Neural progenitor cell (in vitro differentiated cells): ENCODE measurements at regions not wholly inside any gene's neighbourhood (a gene's known extent, or its start where the extent isn't known, plus 50 kb on each side); places are given as distances from the start of the nearest gene placed in this dataset.
"Not testable (repeated sequence)": the region's sequence is repeated elsewhere in the genome, so short reads cannot be mapped to it uniquely, and the experiment has no call there.

Experiments
- DNase-seq: peaks from one replicate; pipeline ENCODE4 v3.0.0-alpha.2; 2016; ENCODE audit warnings: low spot score
- H2AFZ ChIP-seq: fragments of 200-600 bp; sonication (generic); replicated peaks from 2 replicates; pipeline ENCODE4 v1.6.1; 2016; ENCODE audit warnings: antibody characterized with exemption
- H3F3A ChIP-seq: fragments of 200-600 bp; sonication (generic); 2 replicates; pipeline ENCODE4 v1.6.1; 2016; ENCODE audit warnings: antibody characterized with exemption, low read depth
- H3K27ac ChIP-seq: fragments of 200-600 bp; sonication (generic); 2 replicates; pipeline ENCODE4 v1.5.1; 2016; ENCODE audit warnings: mild to moderate bottlenecking
- H3K27me3 ChIP-seq: fragments of 200-600 bp; sonication (generic); 2 replicates; pipeline ENCODE4 v1.6.1; 2016; ENCODE audit warnings: mild to moderate bottlenecking, moderate library complexity
- H3K36me3 ChIP-seq: fragments of 200-600 bp; sonication (generic); 2 replicates; pipeline ENCODE4 v1.5.1; 2016
- H3K4me1 ChIP-seq: fragments of 200-600 bp; sonication (generic); 2 replicates; pipeline ENCODE4 v1.6.1; 2016; ENCODE audit warnings: mixed run types
- H3K4me2 ChIP-seq: fragments of 200-600 bp; sonication (generic); 2 replicates; pipeline ENCODE4 v1.6.1; 2016
- H3K4me3 ChIP-seq: fragments of 200-600 bp; sonication (generic); 2 replicates; pipeline ENCODE4 v1.5.1; 2016
- H3K79me2 ChIP-seq: fragments of 200-600 bp; sonication (generic); 2 replicates; pipeline ENCODE4 v1.6.1; 2016; ENCODE audit warnings: low read depth
- H3K9ac ChIP-seq: fragments of 200-600 bp; sonication (generic); 2 replicates; pipeline ENCODE4 v1.6.1; 2016
- H3K9me3 ChIP-seq: fragments of 200-600 bp; sonication (generic); 2 replicates; pipeline ENCODE4 v1.5.1; 2016; ENCODE audit warnings: low read depth
- H4K20me1 ChIP-seq: fragments of 200-600 bp; sonication (generic); 2 replicates; pipeline ENCODE4 v1.6.1; 2016; ENCODE audit warnings: low read depth
- H3K27ac Mint-ChIP-seq: 3 replicates; pipeline ENCODE4 v1.8.0; 2021; ENCODE audit warnings: mixed read lengths
- H3K27me3 Mint-ChIP-seq: 2 replicates; pipeline ENCODE4 v1.8.0; 2022; ENCODE audit warnings: low read depth, mild to moderate bottlenecking, inconsistent platforms, moderate library complexity, mixed read lengths; ENCODE audit not compliant: insufficient read depth
- H3K36me3 Mint-ChIP-seq: 3 replicates; pipeline ENCODE4 v1.8.0; 2021; ENCODE audit warnings: mixed read lengths
- H3K4me1 Mint-ChIP-seq: 3 replicates; pipeline ENCODE4 v1.8.0; 2021; ENCODE audit warnings: mixed read lengths
- H3K4me3 Mint-ChIP-seq: 3 replicates; pipeline ENCODE4 v1.8.0; 2021; ENCODE audit warnings: mild to moderate bottlenecking, moderate library complexity, mixed read lengths
- H3K9me3 Mint-ChIP-seq: 3 replicates; pipeline ENCODE4 v1.8.0; 2020; ENCODE audit warnings: mixed read lengths
- CTCF ChIP-seq: fragments of 200-600 bp; sonication (generic); IDR thresholded peaks from 2 replicates; pipeline ENCODE4 v1.5.1; 2017; ENCODE audit warnings: antibody characterized with exemption, mild to moderate bottlenecking
- EZH2 ChIP-seq: fragments of 200-600 bp; sonication (generic); IDR thresholded peaks from 2 replicates; pipeline ENCODE4 v1.6.1; 2017; ENCODE audit warnings: antibody characterized with exemption, mild to moderate bottlenecking, moderate library complexity
- EZH2phosphoT487 ChIP-seq: fragments of 200-600 bp; sonication (generic); IDR thresholded peaks from 2 replicates; pipeline ENCODE4 v1.6.1; 2017; ENCODE audit warnings: antibody characterized with exemption

GRCh38 chr1:66464351-66464750 lies 69.6 kb upstream of the SGIP1 start:
- Mint-ChIP-seq H3K36me3 (no peaks in the 10 kb centered on the region), H3K27me3 (no peaks in the 10 kb centered on the region), H3K4me1 (no peaks in the 10 kb centered on the region), H3K9me3 (peaks cover 9% of the 10 kb centered on the region), H3K27ac (no peak overlapping the region), H3K4me3 (no peak overlapping the region)
- no peaks in the 10 kb centered on the region for H3K79me2 ChIP-seq
- H3K9me3 ChIP-seq = no peaks in the 10 kb centered on the region
- no peak overlapping the region for H3K9ac ChIP-seq
- H3F3A ChIP-seq = no peaks in the 10 kb centered on the region
- H3K27me3 ChIP-seq = no peaks in the 10 kb centered on the region
- H3K36me3 ChIP-seq = no peaks in the 10 kb centered on the region
- H3K27ac ChIP-seq = no peak overlapping the region
- H3K4me1 ChIP-seq = no peaks in the 10 kb centered on the region
- H4K20me1 ChIP-seq = no peaks in the 10 kb centered on the region
- no peak for DNase-seq
- TF ChIP-seq EZH2 (no peak), EZH2phosphoT487 (no peak), CTCF (no peak)
- no peak overlapping the region for H3K4me3 ChIP-seq
- no peak overlapping the region for H3K4me2 ChIP-seq
- no peak overlapping the region for H2AFZ ChIP-seq

- no peaks in the 10 kb centered on the region for H3K4me1 Mint-ChIP-seq
- no peak overlapping the region for H3K9ac ChIP-seq
- H3K4me1 ChIP-seq = no peaks in the 10 kb centered on the region
- H3K9me3 ChIP-seq = no peaks in the 10 kb centered on the region
- no peak for DNase-seq
- no peaks in the 10 kb centered on the region for H4K20me1 ChIP-seq
- H3K4me2 ChIP-seq = no peak overlapping the region
- H3K4me3 ChIP-seq = no peak overlapping the region
- H3K36me3 ChIP-seq = no peaks in the 10 kb centered on the region
- no peak overlapping the region for H3K27ac ChIP-seq
- no peaks in the 10 kb centered on the region for H3K27me3 Mint-ChIP-seq
- H2AFZ ChIP-seq = no peak overlapping the region
- no peaks in the 10 kb centered on the region for H3K27me3 ChIP-seq
- H3F3A ChIP-seq = no peaks in the 10 kb centered on the region
- TF ChIP-seq CTCF (no peak), EZH2phosphoT487 (no peak), EZH2 (no peak)
- no peaks in the 10 kb centered on the region for H3K79me2 ChIP-seq
- H3K9me3 Mint-ChIP-seq = peaks cover 9% of the 10 kb centered on the region
- no peak overlapping the region for H3K27ac Mint-ChIP-seq
- no peak overlapping the region for H3K4me3 Mint-ChIP-seq
- no peaks in the 10 kb centered on the region for H3K36me3 Mint-ChIP-seq
Measured at GRCh38 chr1:66464802-66465201, 69.2 kb upstream of the SGIP1 start.

GRCh38 chr1:66466695-66467094 lies 67.3 kb upstream of the SGIP1 start:
- H3K4me3 Mint-ChIP-seq, H3K36me3 ChIP-seq, H3K4me2 ChIP-seq, H3K4me3 ChIP-seq, H3K9me3 ChIP-seq, H3K27me3 Mint-ChIP-seq, DNase-seq, H3K9me3 Mint-ChIP-seq, H3K27ac Mint-ChIP-seq, H3K9ac ChIP-seq, H3K27me3 ChIP-seq, H3K36me3 Mint-ChIP-seq, H3K27ac ChIP-seq, H4K20me1 ChIP-seq, H2AFZ ChIP-seq, H3K4me1 Mint-ChIP-seq, H3K4me1 ChIP-seq, H3F3A ChIP-seq, H3K79me2 ChIP-seq: not testable (repeated sequence)

GRCh38 chr1:66468722-66469121 lies 65.2 kb upstream of the SGIP1 start:
- H3K4me3 Mint-ChIP-seq = no peak overlapping the region
- H3K79me2 ChIP-seq = no peaks in the 10 kb centered on the region
- no peaks in the 10 kb centered on the region for H4K20me1 ChIP-seq
- no peak overlapping the region for H3K9ac ChIP-seq
- H3K4me3 ChIP-seq = no peak overlapping the region
- H3K36me3 ChIP-seq = no peaks in the 10 kb centered on the region
- no peaks in the 10 kb centered on the region for H3K4me1 ChIP-seq
- no peak overlapping the region for H3K4me2 ChIP-seq
- H3F3A ChIP-seq = no peaks in the 10 kb centered on the region
- H3K9me3 Mint-ChIP-seq = no peaks in the 10 kb centered on the region
- no peaks in the 10 kb centered on the region for H3K27me3 ChIP-seq
- H3K36me3 Mint-ChIP-seq = no peaks in the 10 kb centered on the region
- no peak for TF ChIP-seq CTCF
- TF ChIP-seq EZH2phosphoT487 = no peak
- TF ChIP-seq EZH2 = no peak
- H3K4me1 Mint-ChIP-seq = no peaks in the 10 kb centered on the region
- H3K9me3 ChIP-seq = no peaks in the 10 kb centered on the region
- H3K27ac Mint-ChIP-seq = no peak overlapping the region
- H2AFZ ChIP-seq = no peak overlapping the region
- no peak overlapping the region for H3K27ac ChIP-seq
- DNase-seq = no peak
- no peaks in the 10 kb centered on the region for H3K27me3 Mint-ChIP-seq
